ENCODE measurements at regions not wholly inside any gene's neighbourhood (a gene's known extent, or its start where the extent isn't known, plus 50 kb on each side); places are given as distances from the start of the nearest gene placed in this dataset.
"Not testable (repeated sequence)": the region's sequence is repeated elsewhere in the genome, so short reads cannot be mapped to it uniquely, and the experiment has no call there.

DNA sequence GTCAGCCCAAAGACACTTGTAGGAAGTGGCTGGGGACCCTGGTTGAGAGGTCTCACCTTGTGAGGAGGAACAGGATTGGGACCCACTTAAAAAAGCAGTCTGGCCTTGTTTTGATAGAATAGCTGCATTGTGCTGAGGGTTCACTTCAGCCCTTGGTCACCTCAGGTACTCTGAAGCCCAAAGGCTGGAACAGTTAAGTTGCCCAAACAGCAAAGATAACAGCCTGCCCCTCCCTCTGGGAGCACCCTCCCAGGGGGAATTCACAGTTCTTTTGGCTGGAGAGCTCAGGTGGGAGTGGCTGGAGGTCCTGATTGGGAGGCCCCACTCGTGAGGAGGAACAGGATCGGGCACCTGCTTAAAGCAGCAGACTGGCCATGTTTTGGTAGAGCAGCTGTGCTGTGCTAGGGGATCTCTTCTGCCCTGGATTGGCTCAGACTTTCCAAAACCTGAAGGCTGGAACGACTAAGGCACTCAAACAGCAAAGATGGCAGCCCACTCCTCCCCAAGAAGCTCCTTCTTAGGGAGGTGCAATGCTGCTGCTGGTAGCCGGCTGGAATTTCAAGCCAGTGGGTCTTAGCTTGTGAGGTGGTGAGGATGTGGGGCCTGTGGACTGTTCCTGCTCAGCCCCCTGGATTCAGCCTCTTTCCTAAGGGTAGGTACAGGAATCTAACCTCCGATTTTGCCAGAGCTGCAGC, 143.8 kb upstream of the SLC38A2 start:
- no peaks in the 10 kb centered on the region for H3K27me3 Mint-ChIP-seq
- no peak for ATAC-seq (ENCODE audit: low read depth)
- peak overlapping the region; percentile 82 for H3K27ac Mint-ChIP-seq
- H3K36me3 Mint-ChIP-seq, result peaks cover 8% of the 10 kb centered on the region
- DNase-seq (ENCODE audit: low spot score in 2 of 2), result no peak
- H3K4me1 Mint-ChIP-seq, result peaks cover 27% of the 10 kb centered on the region
- no peak overlapping the region for H3K4me3 Mint-ChIP-seq
- no peaks in the 10 kb centered on the region for H3K9me3 Mint-ChIP-seq

DNA sequence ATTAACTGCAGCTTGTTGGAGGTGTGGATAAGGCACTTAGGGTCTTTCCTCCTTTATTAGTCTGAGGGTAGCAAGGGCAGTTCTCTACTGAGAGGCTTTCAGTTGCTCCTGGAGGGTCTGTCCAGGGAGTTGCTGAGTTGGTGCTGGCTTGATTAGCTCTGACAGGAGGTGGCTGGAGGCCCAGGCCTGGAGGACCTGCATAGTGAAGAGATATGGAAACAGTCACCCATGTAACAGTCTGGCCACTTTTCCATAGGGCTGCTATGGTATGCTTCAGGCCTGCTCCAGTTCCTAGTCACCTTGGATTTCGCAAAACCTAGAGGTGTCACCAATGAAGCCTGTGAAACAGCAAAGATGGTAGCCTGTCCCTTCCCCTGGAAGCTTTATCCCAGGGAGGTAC, 143.3 kb upstream of the SLC38A2 start:
- peaks cover 27% of the 10 kb centered on the region for H3K4me1 Mint-ChIP-seq
- H3K4me3 Mint-ChIP-seq, result no peak overlapping the region
- H3K27me3 Mint-ChIP-seq, result no peaks in the 10 kb centered on the region
- H3K9me3 Mint-ChIP-seq, result peaks cover 3% of the 10 kb centered on the region
- H3K36me3 Mint-ChIP-seq, result peaks cover 11% of the 10 kb centered on the region
- peak overlapping the region; percentile 25 for H3K27ac Mint-ChIP-seq
- ATAC-seq (ENCODE audit: low read depth) (no peak), DNase-seq (ENCODE audit: low spot score in 2 of 2) (no peak)

DNA sequence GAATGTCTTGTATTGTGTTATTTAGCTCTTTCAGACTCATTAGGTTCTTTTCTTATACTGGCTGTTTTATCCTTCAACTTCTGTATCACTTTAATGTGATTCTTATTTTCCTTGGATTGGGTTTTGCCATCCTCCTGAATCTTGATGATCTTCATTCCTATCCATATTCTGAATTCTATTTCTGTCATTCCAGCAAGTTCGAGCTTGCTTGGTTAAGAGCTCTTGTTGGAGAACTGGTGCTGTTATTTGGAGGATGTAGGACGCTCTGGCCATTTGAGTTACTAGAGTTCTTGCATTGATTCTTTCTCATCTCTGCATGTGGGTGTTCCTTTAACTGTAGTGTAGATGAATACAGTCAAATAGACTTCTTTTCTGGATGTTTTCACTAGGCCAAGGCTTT, 142.3 kb upstream of the SLC38A2 start:
- Mint-ChIP-seq H3K4me3 (no peak overlapping the region), H3K36me3 (peaks cover 20% of the 10 kb centered on the region), H3K4me1 (peaks cover 27% of the 10 kb centered on the region), H3K27ac (peak overlapping the region; percentile 7), H3K9me3 (peaks cover 7% of the 10 kb centered on the region), H3K27me3 (no peaks in the 10 kb centered on the region)
- DNase-seq (ENCODE audit: low spot score in 2 of 2) (no peak), ATAC-seq (ENCODE audit: low read depth) (no peak)

DNA sequence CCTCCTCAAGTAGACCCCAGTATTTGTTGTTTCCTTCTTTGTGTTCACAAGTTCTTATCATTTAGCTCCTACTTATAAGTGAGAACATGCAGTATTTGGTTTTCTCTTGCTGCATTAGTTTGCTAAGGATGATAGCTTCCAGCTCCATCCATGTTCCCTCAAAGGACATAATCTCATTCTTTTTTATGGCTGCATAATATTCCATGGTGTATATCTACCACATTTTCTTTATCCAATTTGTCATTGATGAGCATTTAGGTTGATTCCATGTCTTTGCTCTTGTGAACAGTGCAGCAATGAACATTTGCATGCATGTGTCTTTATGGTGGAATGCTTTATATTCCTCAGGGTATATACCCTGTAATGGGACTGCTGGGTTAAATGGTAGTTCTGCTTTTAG, 137.7 kb upstream of the SLC38A2 start:
- H3K36me3 Mint-ChIP-seq, result peaks cover 34% of the 10 kb centered on the region
- not testable (repeated sequence) for DNase-seq (ENCODE audit: low spot score in 2 of 2)

DNA sequence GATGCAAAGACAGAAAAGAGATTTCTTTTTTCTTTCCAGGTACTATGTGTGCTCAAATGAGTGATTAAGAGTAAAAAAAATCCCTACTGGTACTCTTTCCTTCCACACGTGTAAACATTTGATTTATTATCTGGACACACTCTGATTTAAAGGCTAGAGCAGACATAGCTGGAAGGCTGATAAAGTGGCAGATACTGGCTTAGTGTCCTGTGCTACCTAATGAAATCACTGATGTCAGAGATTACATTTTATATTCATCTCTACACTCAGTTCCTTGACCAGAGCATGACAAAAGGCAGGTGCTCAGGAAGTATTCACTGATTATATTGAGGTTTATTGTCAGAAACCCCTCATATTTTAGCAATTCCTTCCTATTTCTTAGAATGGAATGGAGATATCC, 136.6 kb upstream of the SLC38A2 start:
- Mint-ChIP-seq H3K27me3 (no peaks in the 10 kb centered on the region), H3K27ac (no peak overlapping the region)

More for the DNA sequence above, 137.7 kb upstream of the SLC38A2 start:
- not testable (repeated sequence) for H3K27me3 Mint-ChIP-seq; H3K9me3 Mint-ChIP-seq; ATAC-seq (ENCODE audit: low read depth); H3K4me3 Mint-ChIP-seq; H3K27ac Mint-ChIP-seq; H3K4me1 Mint-ChIP-seq

DNA sequence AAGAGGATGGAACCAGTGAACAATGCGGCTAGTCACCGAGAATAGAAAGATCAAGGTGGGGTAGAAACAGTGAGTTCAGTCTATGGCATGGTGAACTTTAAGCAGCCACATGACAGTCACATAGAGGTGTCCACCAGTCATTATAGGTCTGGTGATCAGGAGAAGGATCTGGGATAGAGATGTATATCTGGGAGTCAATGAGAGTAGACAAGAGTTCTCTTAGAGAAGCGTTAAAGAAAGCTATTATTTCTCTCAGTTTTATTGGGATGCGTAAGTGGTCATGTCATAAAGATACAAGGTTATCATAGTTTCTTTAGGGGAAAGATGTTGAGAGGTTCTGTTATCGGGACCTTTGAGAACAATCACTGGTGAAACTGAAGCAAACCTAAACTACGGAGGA, 136.1 kb upstream of the SLC38A2 start:
- Mint-ChIP-seq H3K4me3 (no peak overlapping the region), H3K36me3 (peaks cover 39% of the 10 kb centered on the region), H3K4me1 (peaks cover 3% of the 10 kb centered on the region), H3K9me3 (peaks cover 14% of the 10 kb centered on the region), H3K27me3 (no peaks in the 10 kb centered on the region), H3K27ac (no peak overlapping the region)
- ATAC-seq (ENCODE audit: low read depth) (no peak), DNase-seq (ENCODE audit: low spot score in 2 of 2) (no peak)

More for the DNA sequence above, 136.6 kb upstream of the SLC38A2 start:
- ATAC-seq (ENCODE audit: low read depth) (no peak), DNase-seq (ENCODE audit: low spot score in 2 of 2) (no peak)
- H3K9me3 Mint-ChIP-seq, result peaks cover 14% of the 10 kb centered on the region
- H3K4me1 Mint-ChIP-seq, result peaks cover 3% of the 10 kb centered on the region
- peaks cover 39% of the 10 kb centered on the region for H3K36me3 Mint-ChIP-seq
- no peak overlapping the region for H3K4me3 Mint-ChIP-seq

DNA sequence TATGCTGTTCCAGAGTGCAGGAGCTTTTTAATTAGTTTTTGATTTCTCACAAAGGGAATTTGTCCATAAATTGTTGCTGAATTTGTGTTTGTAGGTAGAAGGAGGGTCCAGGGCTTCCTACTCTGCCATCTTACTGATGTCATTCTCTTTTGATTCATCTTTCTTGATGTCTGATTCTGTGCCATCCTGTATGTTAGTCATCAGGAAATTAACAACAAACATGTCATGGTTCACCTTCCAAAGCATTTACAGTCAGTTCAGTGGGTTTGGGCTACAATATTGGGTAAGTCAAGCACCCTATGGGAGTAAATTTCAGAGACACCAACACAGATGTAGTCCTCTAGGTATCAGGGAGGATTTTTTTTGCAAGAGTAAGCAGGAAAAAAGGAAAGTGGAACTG, 135.2 kb upstream of the SLC38A2 start:
- Mint-ChIP-seq H3K9me3 (peaks cover 17% of the 10 kb centered on the region), H3K36me3 (peaks cover 44% of the 10 kb centered on the region), H3K4me1 (no peaks in the 10 kb centered on the region), H3K27ac (no peak overlapping the region), H3K27me3 (no peaks in the 10 kb centered on the region), H3K4me3 (no peak overlapping the region)
- DNase-seq (ENCODE audit: low spot score in 2 of 2) (no peak), ATAC-seq (ENCODE audit: low read depth) (no peak)

DNA sequence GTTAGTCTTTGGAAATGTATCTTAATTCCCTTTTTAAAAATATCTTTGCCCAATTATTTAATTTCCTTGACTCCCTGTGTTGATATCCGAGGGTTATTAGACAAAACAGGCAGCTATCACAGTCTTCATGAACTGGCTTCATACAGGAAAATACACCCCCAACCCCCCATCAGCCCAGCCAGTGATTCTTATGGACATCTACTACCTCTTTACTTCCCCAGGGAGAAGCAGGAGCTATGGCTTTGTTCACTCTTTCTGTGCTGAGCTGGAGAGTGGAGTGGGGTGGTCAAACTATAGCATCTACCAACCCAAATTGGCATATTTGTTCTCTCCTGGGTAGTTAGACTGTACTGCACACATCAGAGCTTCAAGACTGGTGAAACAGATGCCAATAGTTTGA, 134.4 kb upstream of the SLC38A2 start:
- H3K27me3 Mint-ChIP-seq, result no peaks in the 10 kb centered on the region
- no peak for DNase-seq (ENCODE audit: low spot score in 2 of 2)
- H3K27ac Mint-ChIP-seq, result no peak overlapping the region
- no peak overlapping the region for H3K4me3 Mint-ChIP-seq
- H3K4me1 Mint-ChIP-seq, result no peaks in the 10 kb centered on the region
- peaks cover 23% of the 10 kb centered on the region for H3K9me3 Mint-ChIP-seq
- no peak for ATAC-seq (ENCODE audit: low read depth)
- peaks cover 49% of the 10 kb centered on the region for H3K36me3 Mint-ChIP-seq

DNA sequence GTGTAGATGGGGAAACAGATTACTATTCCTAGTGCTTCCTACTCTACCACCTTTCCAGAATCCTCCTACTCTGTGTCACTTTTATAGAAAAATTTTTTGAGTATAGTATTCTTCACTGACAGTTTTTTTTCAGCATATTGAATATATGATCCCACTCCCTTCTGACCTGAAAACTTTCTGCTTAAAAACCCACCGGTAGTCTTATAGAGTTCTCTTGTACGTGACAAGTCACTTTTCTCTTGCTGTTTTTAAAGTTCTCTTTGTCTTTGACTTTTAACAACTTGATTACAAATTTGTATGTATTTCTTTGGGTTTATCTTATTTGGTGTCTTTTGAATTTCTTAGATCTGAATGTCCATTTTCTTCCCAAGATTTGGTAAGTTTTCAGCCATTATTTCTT, 133.6 kb upstream of the SLC38A2 start:
- no peak overlapping the region for H3K4me3 Mint-ChIP-seq
- ATAC-seq (ENCODE audit: low read depth), result no peak
- no peak overlapping the region for H3K27ac Mint-ChIP-seq
- H3K27me3 Mint-ChIP-seq, result no peaks in the 10 kb centered on the region
- no peak for DNase-seq (ENCODE audit: low spot score in 2 of 2)
- no peaks in the 10 kb centered on the region for H3K4me1 Mint-ChIP-seq
- peaks cover 51% of the 10 kb centered on the region for H3K36me3 Mint-ChIP-seq
- H3K9me3 Mint-ChIP-seq, result peaks cover 24% of the 10 kb centered on the region

DNA sequence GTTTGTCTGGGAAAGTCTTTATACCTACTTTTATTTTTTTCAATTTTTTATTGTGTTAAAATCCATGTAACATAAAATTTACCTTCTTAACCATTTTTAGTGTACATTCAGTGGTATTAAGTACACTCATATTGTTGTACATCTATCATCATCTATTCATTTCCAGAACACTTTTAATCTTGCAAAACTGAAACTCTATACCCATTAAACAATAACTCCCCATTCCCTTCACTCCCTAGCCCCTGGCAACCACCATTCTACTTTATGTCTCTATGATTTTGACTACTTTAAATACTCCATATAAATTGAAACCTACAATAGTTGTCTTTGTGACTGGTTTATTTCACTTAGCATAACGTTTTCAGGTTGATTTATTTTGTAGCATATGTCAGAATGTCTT, 131.9 kb upstream of the SLC38A2 start:
- ATAC-seq (ENCODE audit: low read depth), result no peak
- peaks cover 4% of the 10 kb centered on the region for H3K4me1 Mint-ChIP-seq
- H3K27ac Mint-ChIP-seq, result no peak overlapping the region
- no peak overlapping the region for H3K4me3 Mint-ChIP-seq
- H3K9me3 Mint-ChIP-seq, result peaks cover 21% of the 10 kb centered on the region
- no peak for DNase-seq (ENCODE audit: low spot score in 2 of 2)
- H3K27me3 Mint-ChIP-seq, result no peaks in the 10 kb centered on the region
- H3K36me3 Mint-ChIP-seq, result peaks cover 39% of the 10 kb centered on the region

DNA sequence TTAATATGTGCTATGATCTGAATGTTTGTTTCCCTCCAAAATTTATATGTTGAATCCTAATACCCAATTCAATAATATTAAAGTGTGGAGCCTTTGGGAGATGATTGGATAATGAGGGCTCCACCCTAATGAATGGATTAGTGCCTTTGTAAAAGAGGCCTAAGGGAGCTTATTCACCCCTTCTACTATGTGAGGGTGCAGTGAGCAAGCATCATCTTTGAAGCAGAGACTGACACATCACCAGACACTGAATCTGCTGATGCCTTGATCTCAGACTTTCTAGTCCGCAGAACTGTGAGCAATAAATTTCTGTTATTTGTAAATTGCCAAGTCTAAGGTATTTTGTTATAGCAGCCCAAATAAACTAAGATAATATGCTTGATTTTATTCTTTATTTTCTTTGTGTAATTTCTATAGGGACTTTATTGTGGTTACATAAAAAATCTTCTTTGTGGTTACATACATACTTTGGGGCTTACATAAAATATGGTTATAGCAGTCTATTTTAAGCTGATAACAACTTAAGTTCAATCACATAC, 131.1 kb upstream of the SLC38A2 start:
- Mint-ChIP-seq H3K27me3 (no peaks in the 10 kb centered on the region), H3K4me3 (no peak overlapping the region), H3K36me3 (peaks cover 39% of the 10 kb centered on the region)

DNA sequence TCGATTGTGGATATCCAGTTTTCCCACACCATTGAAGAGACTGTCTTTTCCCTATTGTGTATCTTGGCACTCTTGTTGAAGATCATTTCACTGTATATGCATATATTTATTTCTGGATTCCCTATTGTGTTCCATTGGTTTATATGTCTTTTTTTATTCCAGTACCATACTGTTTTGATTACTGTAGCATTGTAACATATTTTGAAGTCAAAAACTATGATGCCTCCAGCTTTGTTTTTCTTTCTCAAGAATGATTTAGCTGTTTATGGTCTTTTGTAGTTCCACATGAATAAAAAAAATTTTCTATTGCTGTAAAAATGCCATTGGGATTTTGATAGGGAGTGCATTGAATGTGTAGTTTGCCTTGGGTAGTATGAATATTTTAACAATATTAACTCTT, 128.1 kb upstream of the SLC38A2 start:
- no peak for ATAC-seq (ENCODE audit: low read depth)
- Mint-ChIP-seq H3K9me3 (peaks cover 19% of the 10 kb centered on the region), H3K4me1 (peaks cover 4% of the 10 kb centered on the region), H3K27me3 (no peaks in the 10 kb centered on the region), H3K36me3 (peaks cover 25% of the 10 kb centered on the region), H3K4me3 (no peak overlapping the region), H3K27ac (no peak overlapping the region)
- DNase-seq (ENCODE audit: low spot score in 2 of 2), result no peak

More for the DNA sequence above, 131.1 kb upstream of the SLC38A2 start:
- ATAC-seq (ENCODE audit: low read depth) (no peak), DNase-seq (ENCODE audit: low spot score in 2 of 2) (no peak)
- Mint-ChIP-seq H3K27ac (no peak overlapping the region), H3K9me3 (peaks cover 21% of the 10 kb centered on the region), H3K4me1 (peaks cover 4% of the 10 kb centered on the region)

DNA sequence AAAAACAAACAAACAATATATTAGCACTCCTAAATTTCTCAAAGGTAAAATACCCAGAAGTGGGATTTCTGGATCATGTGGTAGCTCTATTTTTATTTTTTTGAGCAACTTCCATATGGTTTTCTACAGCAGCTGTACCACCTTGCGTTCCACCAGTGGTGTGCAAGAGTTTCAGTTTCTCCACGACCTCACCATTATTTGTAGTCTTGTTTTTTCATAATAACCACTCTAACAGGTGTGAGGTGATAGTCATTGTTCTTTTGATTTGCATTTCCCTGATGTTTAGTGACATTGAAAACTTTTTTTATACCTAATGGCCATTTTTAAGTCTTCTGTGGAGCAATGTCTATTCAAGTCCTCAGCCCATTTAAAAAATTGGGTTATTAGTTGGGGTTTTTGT, 127.3 kb upstream of the SLC38A2 start:
- no peak for DNase-seq (ENCODE audit: low spot score in 2 of 2)
- Mint-ChIP-seq H3K4me3 (no peak overlapping the region), H3K4me1 (peaks cover 4% of the 10 kb centered on the region), H3K36me3 (peaks cover 18% of the 10 kb centered on the region), H3K27ac (no peak overlapping the region), H3K27me3 (no peaks in the 10 kb centered on the region), H3K9me3 (peaks cover 16% of the 10 kb centered on the region)
- ATAC-seq (ENCODE audit: low read depth), result no peak

DNA sequence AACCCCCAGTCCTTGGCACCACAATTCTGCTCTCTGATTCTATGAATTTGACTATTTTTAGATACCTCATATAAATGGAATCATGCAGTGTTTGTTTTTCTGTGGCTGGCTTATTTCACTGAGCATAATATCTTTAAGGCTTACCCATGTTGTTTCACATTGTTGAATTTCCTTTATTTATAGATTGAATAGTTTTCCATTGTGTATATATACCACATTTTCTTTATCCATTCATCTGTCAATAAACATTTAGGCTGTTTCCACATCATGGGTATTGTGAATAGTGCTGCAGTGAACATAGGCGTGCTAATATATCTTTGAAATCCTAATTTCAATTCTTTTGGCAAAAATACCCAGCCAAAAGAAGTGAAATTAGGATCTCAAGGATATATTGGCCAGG, 126.7 kb upstream of the SLC38A2 start:
- Mint-ChIP-seq H3K9me3 (peaks cover 14% of the 10 kb centered on the region), H3K36me3 (peaks cover 14% of the 10 kb centered on the region), H3K4me1 (peaks cover 4% of the 10 kb centered on the region), H3K27me3 (no peaks in the 10 kb centered on the region), H3K27ac (no peak overlapping the region), H3K4me3 (no peak overlapping the region)
- ATAC-seq (ENCODE audit: low read depth) (no peak), DNase-seq (ENCODE audit: low spot score in 2 of 2) (no peak)

DNA sequence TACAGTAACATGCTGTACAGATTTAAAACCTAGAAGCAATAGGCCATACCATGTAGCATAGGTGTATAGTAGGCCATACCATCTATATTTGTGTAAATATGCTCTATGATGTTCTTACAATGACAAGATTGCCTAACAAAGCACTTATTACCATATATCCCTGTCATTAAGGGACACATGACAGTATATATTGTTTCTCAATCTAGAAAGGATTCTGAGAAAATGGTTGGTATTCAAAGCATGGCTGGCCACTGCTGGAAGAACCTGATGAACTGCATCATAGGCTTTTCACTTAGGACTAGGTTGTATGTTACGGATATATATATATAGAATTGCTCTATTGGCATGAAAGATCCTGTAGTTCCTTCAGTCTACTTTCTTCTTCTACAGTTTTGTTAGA, 125.2 kb upstream of the SLC38A2 start:
- Mint-ChIP-seq H3K4me1 (peaks cover 4% of the 10 kb centered on the region), H3K27ac (no peak overlapping the region), H3K27me3 (no peaks in the 10 kb centered on the region), H3K4me3 (no peak overlapping the region), H3K36me3 (peaks cover 11% of the 10 kb centered on the region), H3K9me3 (peaks cover 12% of the 10 kb centered on the region)
- ATAC-seq (ENCODE audit: low read depth) (no peak), DNase-seq (ENCODE audit: low spot score in 2 of 2) (no peak)
